ENCODE measurements at regions not wholly inside any gene's neighbourhood (a gene's known extent, or its start where the extent isn't known, plus 50 kb on each side); places are given as distances from the start of the nearest gene placed in this dataset. TPM values are rescaled to one million over a fixed set of nuclear protein-coding genes. Genes with fewer than 3 reads are reported as not detected.

DNA sequence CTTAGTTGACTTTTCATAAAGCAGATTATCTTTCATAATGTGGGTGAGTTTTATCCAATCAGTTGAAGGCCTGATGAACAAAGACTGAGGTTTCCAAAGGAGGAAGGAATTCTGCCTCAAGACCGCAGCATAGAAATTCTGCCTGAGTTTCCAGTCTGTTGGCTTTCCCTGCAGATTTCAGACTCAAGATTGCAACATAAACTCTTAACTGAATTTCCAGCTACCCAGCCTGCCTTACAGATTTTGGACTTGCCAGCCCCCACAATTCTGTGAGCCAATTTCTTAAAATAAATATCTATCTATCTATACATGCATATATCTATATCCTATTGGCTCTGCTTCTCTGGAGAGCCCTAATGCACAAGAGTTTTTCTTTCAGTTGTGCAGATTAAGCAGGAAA is 57.3 kb upstream of the SMLR1 start:
- POLR2A ChIA-PET, result no interaction called here
- no peak for DNase-seq (ENCODE audit: low read depth)

DNA sequence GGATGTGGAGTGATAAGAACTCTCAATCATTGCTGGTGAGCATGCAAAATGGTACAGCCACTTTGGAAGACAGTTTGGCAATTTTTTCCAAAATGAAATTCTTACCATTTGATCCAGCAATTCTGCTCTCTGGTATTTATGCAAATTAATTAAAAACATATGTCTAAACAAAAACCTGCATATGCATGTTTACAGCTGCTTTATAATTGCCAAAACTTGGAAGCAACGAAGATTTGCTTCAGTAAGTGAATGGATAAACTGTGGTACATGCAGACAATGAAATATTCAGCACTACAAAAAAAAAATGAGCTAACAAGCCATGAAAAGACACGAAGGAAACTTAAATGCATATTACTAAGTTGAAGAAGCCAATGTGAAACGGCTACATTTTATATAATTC is 55.5 kb upstream of the SMLR1 start:
- H3K4me3 ChIP-seq (ENCODE audit: low read depth, low read length), result no peak overlapping the region
- POLR2A ChIA-PET, result no interaction called here
- TF ChIP-seq, protein P1, sequence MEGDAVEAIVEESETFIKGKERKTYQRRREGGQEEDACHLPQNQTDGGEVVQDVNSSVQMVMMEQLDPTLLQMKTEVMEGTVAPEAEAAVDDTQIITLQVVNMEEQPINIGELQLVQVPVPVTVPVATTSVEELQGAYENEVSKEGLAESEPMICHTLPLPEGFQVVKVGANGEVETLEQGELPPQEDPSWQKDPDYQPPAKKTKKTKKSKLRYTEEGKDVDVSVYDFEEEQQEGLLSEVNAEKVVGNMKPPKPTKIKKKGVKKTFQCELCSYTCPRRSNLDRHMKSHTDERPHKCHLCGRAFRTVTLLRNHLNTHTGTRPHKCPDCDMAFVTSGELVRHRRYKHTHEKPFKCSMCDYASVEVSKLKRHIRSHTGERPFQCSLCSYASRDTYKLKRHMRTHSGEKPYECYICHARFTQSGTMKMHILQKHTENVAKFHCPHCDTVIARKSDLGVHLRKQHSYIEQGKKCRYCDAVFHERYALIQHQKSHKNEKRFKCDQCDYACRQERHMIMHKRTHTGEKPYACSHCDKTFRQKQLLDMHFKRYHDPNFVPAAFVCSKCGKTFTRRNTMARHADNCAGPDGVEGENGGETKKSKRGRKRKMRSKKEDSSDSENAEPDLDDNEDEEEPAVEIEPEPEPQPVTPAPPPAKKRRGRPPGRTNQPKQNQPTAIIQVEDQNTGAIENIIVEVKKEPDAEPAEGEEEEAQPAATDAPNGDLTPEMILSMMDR (IDR thresholded peaks at IDR 0.05; ENCODE audit: insufficient read depth, low read depth, low read length), result no peak
- H3K36me3 ChIP-seq (ENCODE audit: control insufficient read depth, insufficient read depth, low read length), result no peaks in the 10 kb centered on the region
- CTCF ChIA-PET, result no interaction called here
- no peak for DNase-seq (ENCODE audit: low read depth)
- no peaks in the 10 kb centered on the region for H3K27me3 ChIP-seq (ENCODE audit: control insufficient read depth, insufficient read depth, low read length)

More for the DNA sequence above, 57.3 kb upstream of the SMLR1 start:
- TF ChIP-seq, protein P1 (IDR thresholded peaks at IDR 0.05; ENCODE audit: insufficient read depth, low read depth, low read length), result no peak
- CTCF ChIA-PET, result no interaction called here
- H3K4me3 ChIP-seq (ENCODE audit: low read depth, low read length), result no peak overlapping the region
- H3K36me3 ChIP-seq (ENCODE audit: control insufficient read depth, insufficient read depth, low read length), result no peaks in the 10 kb centered on the region
- H3K27me3 ChIP-seq (ENCODE audit: control insufficient read depth, insufficient read depth, low read length), result no peaks in the 10 kb centered on the region

DNA sequence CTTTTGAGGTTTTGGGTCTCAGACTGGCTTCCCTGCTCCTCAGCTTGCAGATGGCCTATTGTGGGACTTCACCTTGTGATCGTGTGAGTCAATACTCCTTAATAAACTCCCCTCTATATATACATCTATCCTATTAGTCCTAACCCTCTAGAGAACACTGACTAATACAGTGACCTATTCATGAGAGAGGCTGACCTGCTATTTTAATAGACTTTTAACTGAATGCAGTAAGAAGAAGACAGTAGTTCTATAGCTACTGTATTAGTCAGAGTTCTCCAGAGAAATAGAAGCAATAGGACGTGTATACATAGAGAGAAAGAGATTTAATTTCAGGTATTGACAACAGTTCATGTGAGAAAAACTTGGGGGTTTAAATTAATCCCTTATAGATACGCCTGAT is 53.3 kb upstream of the SMLR1 start:
- POLR2A ChIA-PET, result no interaction called here
- H3K4me3 ChIP-seq (ENCODE audit: low read depth, low read length), result no peak overlapping the region
- DNase-seq (ENCODE audit: low read depth), result no peak
- TF ChIP-seq, protein P1 (IDR thresholded peaks at IDR 0.05; ENCODE audit: insufficient read depth, low read depth, low read length), result no peak
- H3K36me3 ChIP-seq (ENCODE audit: control insufficient read depth, insufficient read depth, low read length), result no peaks in the 10 kb centered on the region
- no peaks in the 10 kb centered on the region for H3K27me3 ChIP-seq (ENCODE audit: control insufficient read depth, insufficient read depth, low read length)
- CTCF ChIA-PET, result no interaction called here

DNA sequence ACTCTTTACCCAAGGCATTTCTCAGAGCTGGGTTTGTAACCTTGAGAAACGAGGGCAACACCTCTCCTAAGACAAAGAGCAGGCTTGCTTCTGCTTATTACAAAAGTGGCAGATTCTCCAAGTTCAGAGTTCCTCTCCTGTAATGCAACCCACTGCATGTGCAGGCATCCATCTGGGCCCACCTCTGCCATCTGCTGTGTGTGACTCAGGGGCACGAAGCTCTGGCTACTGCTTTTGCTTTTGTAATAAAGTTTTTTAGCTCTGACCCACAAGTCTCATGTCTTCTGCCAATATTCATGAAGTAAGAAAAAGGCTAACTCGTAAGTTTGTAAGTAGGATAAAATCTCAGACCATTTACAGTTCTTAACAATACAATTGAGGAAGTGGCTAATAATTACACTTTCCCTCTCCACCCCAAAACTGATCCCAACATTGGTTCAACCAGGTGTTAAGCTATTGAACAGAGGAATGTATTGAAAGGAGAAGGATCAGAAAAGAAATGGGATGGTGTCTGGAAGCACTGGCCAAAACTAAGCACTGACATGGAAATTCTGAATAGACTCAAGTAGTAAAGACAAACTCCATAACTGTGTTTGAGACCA is 51.7 kb upstream of the SMLR1 start:
- CTCF ChIA-PET, result interaction anchor here (1.1 to 1.9 kb wide), 3 partner anchors 10 to 96 kb away, joined by 3 to 5 read pairs (median 4); no protein-coding TSS in a partner anchor
- Histone ChIP-seq H3K4me3 (ENCODE audit: low read depth, low read length) (no peak overlapping the region), H3K36me3 (ENCODE audit: control insufficient read depth, insufficient read depth, low read length) (no peaks in the 10 kb centered on the region), H3K27me3 (ENCODE audit: control insufficient read depth, insufficient read depth, low read length) (no peaks in the 10 kb centered on the region)
- TF ChIP-seq, protein P1 (IDR thresholded peaks at IDR 0.05; ENCODE audit: insufficient read depth, low read depth, low read length), result no peak
- POLR2A ChIA-PET, result interaction anchor here (0.6 kb wide), 1 partner anchor 390 kb away, joined by 3 read pairs; no protein-coding TSS in a partner anchor
- DNase-seq (ENCODE audit: low read depth), result no peak

DNA sequence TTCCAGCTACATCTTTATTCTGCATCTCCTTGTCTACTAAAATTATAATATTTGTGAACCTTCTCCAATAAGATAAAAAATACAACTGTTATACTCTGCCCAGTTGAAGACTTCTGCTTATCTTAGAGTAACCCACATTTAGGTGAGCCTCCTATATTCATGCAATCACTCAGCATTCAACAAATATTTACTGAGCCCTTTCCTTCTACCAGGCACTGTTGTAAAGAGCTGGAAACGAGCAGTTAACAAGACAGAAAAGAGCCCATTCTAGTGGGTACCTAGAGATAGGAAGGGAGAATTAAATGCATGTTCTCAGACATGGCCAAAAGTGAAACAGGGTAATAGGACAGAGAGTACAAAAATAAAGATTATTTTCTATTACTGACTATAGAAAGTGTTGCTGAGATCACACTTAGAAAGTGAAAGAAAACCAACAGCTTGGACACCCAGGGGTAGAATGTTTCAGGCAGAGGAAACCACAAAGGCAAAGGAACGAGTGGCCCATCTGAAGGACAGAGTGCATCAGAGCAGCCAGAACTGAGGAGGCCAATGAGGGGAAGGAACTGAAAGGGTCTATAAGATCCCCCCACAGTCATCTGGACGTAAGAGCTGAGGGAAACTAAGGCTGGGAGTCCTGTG is 50.8 kb upstream of the SMLR1 start:
- Histone ChIP-seq H3K4me3 (ENCODE audit: low read depth, low read length) (no peak overlapping the region), H3K27me3 (ENCODE audit: control insufficient read depth, insufficient read depth, low read length) (no peaks in the 10 kb centered on the region), H3K36me3 (ENCODE audit: control insufficient read depth, insufficient read depth, low read length) (no peaks in the 10 kb centered on the region)
- no peak for DNase-seq (ENCODE audit: low read depth)
- ChIA-PET POLR2A (interaction anchor here (0.6 kb wide), 1 partner anchor 391 kb away, joined by 3 read pairs; no protein-coding TSS in a partner anchor), CTCF (interaction anchor here (1.4 to 1.9 kb wide), 2 partner anchors 11 to 16 kb away, joined by 4 to 5 read pairs; no protein-coding TSS in a partner anchor)
- TF ChIP-seq, protein P1 (IDR thresholded peaks at IDR 0.05; ENCODE audit: insufficient read depth, low read depth, low read length), result no peak

Small RNA genes in the stretch of these regions (small RNA-seq; reads per million reads assigned to genes)
- not detected for gene RF00019 (ENCODE audit: insufficient read length, low read depth, low replicate concordance)

Measured in BJ (cell line).